Activated CD4-positive, alpha-beta T cell treated with anti-CD3 and anti-CD28 coated beads for 48 hours (primary cell): ENCODE measurements at regions not wholly inside any gene's neighbourhood (a gene's known extent, or its start where the extent isn't known, plus 50 kb on each side); places are given as distances from the start of the nearest gene placed in this dataset.
"Not testable (repeated sequence)": the region's sequence is repeated elsewhere in the genome, so short reads cannot be mapped to it uniquely, and the experiment has no call there.

Experiments
- DNase-seq: peaks from one replicate; pipeline ENCODE4 v3.0.0-alpha.2; 2020

- no peak for DNase-seq
Measured at GRCh38 chr9:110028271-110028670, 179.7 kb downstream of the C9orf152 start.

GRCh38 chr9:110028676-110029075, 179.3 kb downstream of the C9orf152 start:
- no peak for DNase-seq

GRCh38 chr9:110029429-110029955, 178.5 kb downstream of the C9orf152 start:
- no peak for DNase-seq

- DNase-seq: no peak
Measured at GRCh38 chr9:110029956-110030480, 177.9 kb downstream of the C9orf152 start.

GRCh38 chr9:110030632-110031031, 177.3 kb downstream of the C9orf152 start:
- DNase-seq: peak; percentile 30

GRCh38 chr9:110031511-110032173, 176.3 kb downstream of the C9orf152 start:
- no peak for DNase-seq

- DNase-seq: not testable (repeated sequence)
Measured at GRCh38 chr9:110032532-110032931, 175.4 kb downstream of the C9orf152 start.

- no peak for DNase-seq
Measured at GRCh38 chr9:110033869-110034268, 174.1 kb downstream of the C9orf152 start.

- DNase-seq: no peak
Measured at GRCh38 chr9:110036286-110036685, 171.7 kb downstream of the C9orf152 start.

- no peak for DNase-seq
Measured at GRCh38 chr9:110040788-110041187, 167.2 kb downstream of the C9orf152 start.

- DNase-seq: no peak
Measured at GRCh38 chr9:110041452-110041851, 166.5 kb downstream of the C9orf152 start.

GRCh38 chr9:110047232-110047954, 160.6 kb downstream of the C9orf152 start:
- DNase-seq: no peak

- no peak for DNase-seq
Measured at GRCh38 chr9:110047955-110048402, 160.0 kb downstream of the C9orf152 start.

GRCh38 chr9:110048403-110048975, 159.5 kb downstream of the C9orf152 start:
- peak; percentile 89 for DNase-seq

- peak; percentile 28 for DNase-seq
Measured at GRCh38 chr9:110048976-110049698, 158.8 kb downstream of the C9orf152 start.

GRCh38 chr9:110049699-110050450, 158.1 kb downstream of the C9orf152 start:
- DNase-seq: peak; percentile 43

- DNase-seq: peak; percentile 40
Measured at GRCh38 chr9:110050925-110051355, 157.0 kb downstream of the C9orf152 start.

GRCh38 chr9:110056062-110056461, 151.9 kb downstream of the C9orf152 start:
- DNase-seq: no peak

- peak; percentile 58 for DNase-seq
Measured at GRCh38 chr9:110058304-110058953, 149.5 kb downstream of the C9orf152 start.

- DNase-seq: no peak
Measured at GRCh38 chr9:110059461-110059860, 148.5 kb downstream of the C9orf152 start.

GRCh38 chr9:110064803-110065202, 143.2 kb downstream of the C9orf152 start:
- no peak for DNase-seq
